ENCODE measurements at regions not wholly inside any gene's neighbourhood (a gene's known extent, or its start where the extent isn't known, plus 50 kb on each side); places are given as distances from the start of the nearest gene placed in this dataset.

DNA sequence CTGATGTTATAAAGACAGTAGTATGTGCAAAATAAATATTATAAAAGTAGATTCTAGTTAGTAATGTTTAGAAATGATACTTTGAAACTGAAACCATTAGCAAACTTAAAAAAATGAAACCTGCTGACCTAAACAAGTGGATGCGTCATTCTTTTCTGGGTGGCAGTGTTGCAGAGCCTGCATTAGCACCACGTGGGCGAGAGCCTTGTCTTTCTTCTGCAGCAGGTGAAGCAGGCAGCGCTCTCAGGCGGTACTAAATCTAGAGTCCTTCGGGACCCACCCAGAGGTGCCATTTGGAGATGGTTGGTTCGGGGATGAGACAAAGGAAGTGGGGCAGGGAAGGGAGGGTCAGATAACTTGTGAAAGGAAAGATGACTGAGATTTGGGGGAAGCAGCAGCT is 759.1 kb upstream of the IGFBP3 start:
- CTCF ChIA-PET = no interaction called here
- TF ChIP-seq, protein P1, sequence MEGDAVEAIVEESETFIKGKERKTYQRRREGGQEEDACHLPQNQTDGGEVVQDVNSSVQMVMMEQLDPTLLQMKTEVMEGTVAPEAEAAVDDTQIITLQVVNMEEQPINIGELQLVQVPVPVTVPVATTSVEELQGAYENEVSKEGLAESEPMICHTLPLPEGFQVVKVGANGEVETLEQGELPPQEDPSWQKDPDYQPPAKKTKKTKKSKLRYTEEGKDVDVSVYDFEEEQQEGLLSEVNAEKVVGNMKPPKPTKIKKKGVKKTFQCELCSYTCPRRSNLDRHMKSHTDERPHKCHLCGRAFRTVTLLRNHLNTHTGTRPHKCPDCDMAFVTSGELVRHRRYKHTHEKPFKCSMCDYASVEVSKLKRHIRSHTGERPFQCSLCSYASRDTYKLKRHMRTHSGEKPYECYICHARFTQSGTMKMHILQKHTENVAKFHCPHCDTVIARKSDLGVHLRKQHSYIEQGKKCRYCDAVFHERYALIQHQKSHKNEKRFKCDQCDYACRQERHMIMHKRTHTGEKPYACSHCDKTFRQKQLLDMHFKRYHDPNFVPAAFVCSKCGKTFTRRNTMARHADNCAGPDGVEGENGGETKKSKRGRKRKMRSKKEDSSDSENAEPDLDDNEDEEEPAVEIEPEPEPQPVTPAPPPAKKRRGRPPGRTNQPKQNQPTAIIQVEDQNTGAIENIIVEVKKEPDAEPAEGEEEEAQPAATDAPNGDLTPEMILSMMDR (conservative IDR thresholded peaks at IDR 0.05; ENCODE audit: low read depth) = no peak
- no peak overlapping the region for H3K27ac ChIP-seq
- POLR2A ChIA-PET (ENCODE audit: low non-redundant PET) = no interaction called here
- DNase-seq (ENCODE audit: low spot score) = no peak

DNA sequence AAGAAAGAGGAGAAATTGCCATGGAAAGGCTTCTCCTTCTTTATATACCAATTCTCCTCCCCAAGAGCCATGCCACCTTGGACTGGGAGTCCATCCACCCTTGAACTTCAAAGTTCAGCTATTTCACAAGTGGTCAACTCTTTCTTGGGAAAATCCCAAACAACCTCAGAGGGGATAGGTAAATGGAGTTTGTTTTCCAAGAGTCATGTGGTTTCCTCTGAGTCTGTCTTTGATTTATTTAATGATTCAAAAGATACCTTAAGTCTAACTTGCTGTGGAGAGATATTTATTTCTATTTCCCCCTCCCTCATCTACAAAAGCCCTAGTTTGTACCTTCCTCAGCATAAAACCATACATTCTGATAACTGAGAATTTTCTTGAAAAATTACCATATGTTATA is 758.6 kb upstream of the IGFBP3 start:
- no peak overlapping the region for H3K27ac ChIP-seq
- ChIA-PET POLR2A (ENCODE audit: low non-redundant PET) (no interaction called here), CTCF (no interaction called here)
- TF ChIP-seq, protein P1 (conservative IDR thresholded peaks at IDR 0.05; ENCODE audit: low read depth) = no peak
- no peak for DNase-seq (ENCODE audit: low spot score)

DNA sequence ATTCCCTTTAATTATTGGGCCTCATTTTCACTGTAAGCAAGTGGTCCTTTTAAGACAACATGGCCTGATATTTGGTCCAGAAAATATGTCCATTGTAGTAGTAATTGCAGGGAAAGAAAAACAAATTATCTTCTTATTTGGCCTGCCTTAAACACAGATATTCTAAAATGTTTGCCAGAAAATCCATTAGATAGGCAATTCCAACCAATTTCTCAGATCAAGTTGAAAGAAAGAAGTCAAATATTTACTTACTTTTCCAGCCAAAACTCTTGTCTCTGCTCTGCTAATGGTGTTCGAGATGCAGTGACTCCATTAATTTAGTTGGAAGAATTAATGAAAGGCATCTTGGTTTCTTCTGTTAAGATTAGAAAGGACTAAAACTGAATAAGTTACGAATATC is 757.3 kb upstream of the IGFBP3 start:
- no peak overlapping the region for H3K27ac ChIP-seq
- CTCF ChIA-PET = no interaction called here
- no peak for DNase-seq (ENCODE audit: low spot score)
- TF ChIP-seq, protein P1 (conservative IDR thresholded peaks at IDR 0.05; ENCODE audit: low read depth) = no peak
- POLR2A ChIA-PET (ENCODE audit: low non-redundant PET) = no interaction called here

DNA sequence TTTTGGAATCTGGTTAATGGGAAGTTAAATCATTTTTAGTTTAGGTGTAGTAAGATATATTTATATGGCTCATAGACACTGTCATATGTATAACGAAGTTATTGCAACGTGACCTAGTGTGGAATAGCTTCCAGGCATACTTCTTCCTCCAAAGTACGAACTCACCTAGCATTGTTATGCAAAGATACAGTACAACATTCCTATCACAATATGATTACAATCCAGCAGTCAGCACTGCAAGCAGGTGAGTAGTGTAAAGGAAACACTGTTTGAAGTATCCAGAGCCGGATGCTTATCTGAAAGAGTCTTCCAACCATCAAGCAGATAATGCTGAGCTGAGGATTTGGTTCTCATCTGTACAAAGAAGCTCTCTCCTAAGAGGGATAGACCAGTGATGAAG is 754.4 kb upstream of the IGFBP3 start:
- H3K27ac ChIP-seq = no peak overlapping the region
- CTCF ChIA-PET = interaction anchor here (0.5 kb wide), 1 partner anchor 615 kb away, joined by 5 read pairs; no protein-coding TSS in a partner anchor

DNA sequence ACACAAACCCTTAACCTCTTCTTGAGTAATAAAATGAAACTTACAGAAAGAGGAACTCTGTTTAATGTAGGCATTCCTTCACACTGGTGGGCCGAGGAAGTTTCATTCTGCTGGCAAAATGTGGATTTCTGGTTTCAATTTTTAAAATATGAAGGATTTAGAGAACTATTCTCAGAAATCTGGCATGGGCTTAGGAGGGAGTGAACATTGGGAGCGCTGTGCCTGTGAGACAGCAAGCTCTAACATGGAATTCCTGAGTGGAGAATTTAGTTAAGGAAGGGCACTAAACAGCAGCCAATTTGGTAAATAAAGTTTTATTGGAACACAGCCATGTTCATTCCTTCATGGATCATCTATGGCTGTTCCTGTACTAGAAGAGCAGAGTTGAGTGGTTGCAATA is 751.8 kb upstream of the IGFBP3 start:
- no peak overlapping the region for H3K27ac ChIP-seq
- no peak for DNase-seq (ENCODE audit: low spot score)
- TF ChIP-seq, protein P1 (conservative IDR thresholded peaks at IDR 0.05; ENCODE audit: low read depth) = no peak
- ChIA-PET CTCF (interaction anchor here (1.2 kb wide), 1 partner anchor 21 kb away, joined by 3 read pairs; no protein-coding TSS in a partner anchor), POLR2A (ENCODE audit: low non-redundant PET) (no interaction called here)

More for the DNA sequence above, 754.4 kb upstream of the IGFBP3 start:
- DNase-seq (ENCODE audit: low spot score) = no peak
- POLR2A ChIA-PET (ENCODE audit: low non-redundant PET) = no interaction called here
- TF ChIP-seq, protein P1 (conservative IDR thresholded peaks at IDR 0.05; ENCODE audit: low read depth) = no peak

DNA sequence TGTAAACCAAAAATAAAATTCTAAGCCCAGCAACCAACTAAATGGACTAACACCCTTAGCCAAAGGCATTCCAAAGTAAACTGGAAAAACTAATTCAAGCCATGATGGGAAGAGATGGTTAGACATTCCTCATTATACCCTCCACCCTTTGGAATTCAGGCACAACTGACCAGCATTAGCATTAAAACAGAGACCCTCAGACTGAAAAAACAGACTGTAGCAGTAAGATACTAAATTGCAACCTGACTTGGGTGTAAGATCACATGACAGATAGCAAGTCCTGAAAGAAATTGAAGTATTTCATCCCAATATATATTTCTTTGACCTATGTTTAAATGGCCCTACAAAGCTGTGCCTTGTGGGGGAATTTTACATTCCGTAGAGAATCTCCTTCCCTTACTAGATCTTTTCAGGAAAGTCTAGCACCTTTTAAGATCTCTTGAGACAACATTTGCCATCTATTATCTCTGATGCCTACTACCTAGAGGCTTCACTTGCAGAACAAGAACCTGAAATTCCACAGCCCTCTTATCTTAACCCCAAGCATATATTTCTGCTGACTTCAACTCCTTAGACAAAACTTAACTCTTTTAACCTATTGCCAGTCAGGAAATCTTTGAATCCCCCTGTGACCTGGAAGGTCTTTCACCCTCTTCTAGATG is 750.2 kb upstream of the IGFBP3 start:
- H3K27ac ChIP-seq = no peak overlapping the region
- ChIA-PET CTCF (no interaction called here), POLR2A (ENCODE audit: low non-redundant PET) (no interaction called here)
- DNase-seq (ENCODE audit: low spot score) = no peak
- TF ChIP-seq, protein P1 (conservative IDR thresholded peaks at IDR 0.05; ENCODE audit: low read depth) = no peak

Data from RWPE1 (cell line).